A673 (cell line): ENCODE measurements at regions not wholly inside any gene's neighbourhood (a gene's known extent, or its start where the extent isn't known, plus 50 kb on each side); places are given as distances from the start of the nearest gene placed in this dataset.

Source experiments
- BruUV-seq: library from RNA; stranded (reverse); fragments of 400-500 nt; replicated peaks from 2 replicates; lab custom pipeline; 2021; lab: Mats Ljungman, UMichigan
- CTCF ChIA-PET: fragments of 300-600 bp; sonication (Branson Sonifier 250); formaldehyde crosslinking; loops from one replicate; lab custom pipeline; 2022; ENCODE audit warnings: antibody characterized with exemption; lab: Charles Lee
- POLR2A ChIA-PET: fragments of 300-600 bp; sonication (Branson Sonifier 250); formaldehyde crosslinking; loops from one replicate; lab custom pipeline; 2022; ENCODE audit warnings: antibody characterized with exemption; ENCODE audit not compliant: low non-redundant PET; lab: Charles Lee
- DNase-seq: peaks from one replicate; pipeline ENCODE4 v3.0.0-alpha.2; 2015; ENCODE audit warnings: low spot score
- H3K27ac ChIP-seq: fragments of 200-600 bp; sonication (generic); 2 replicates; pipeline ENCODE4 v1.5.1; 2016; ENCODE audit warnings: mixed run types, low read depth, mild to moderate bottlenecking, mixed read lengths, antibody characterized with exemption, low read length; ENCODE audit not compliant: poor library complexity, severe bottlenecking
- H3K27me3 ChIP-seq: fragments of 200-600 bp; sonication (generic); replicated peaks from 2 replicates; pipeline ENCODE4 v1.6.1; 2017; ENCODE audit warnings: mixed run types, low read depth, mild to moderate bottlenecking, mixed read lengths, antibody characterized with exemption, low read length; ENCODE audit not compliant: insufficient read depth, poor library complexity
- H3K36me3 ChIP-seq: fragments of 200-600 bp; sonication (generic); 2 replicates; pipeline ENCODE4 v1.6.1; 2016; ENCODE audit warnings: mixed run types, mild to moderate bottlenecking, mixed read lengths, antibody characterized with exemption, low read length; ENCODE audit not compliant: insufficient read depth, poor library complexity, severe bottlenecking
- H3K4me1 ChIP-seq: fragments of 200-600 bp; sonication (generic); 2 replicates; pipeline ENCODE4 v1.6.1; 2017; ENCODE audit warnings: mixed run types, mild to moderate bottlenecking, mixed read lengths, antibody characterized with exemption, low read length; ENCODE audit not compliant: insufficient read depth, poor library complexity, severe bottlenecking
- H3K4me3 ChIP-seq: fragments of 200-600 bp; sonication (generic); 2 replicates; pipeline ENCODE4 v1.5.1; 2016; ENCODE audit warnings: low read depth, mixed run types, mild to moderate bottlenecking, mixed read lengths, low read length; ENCODE audit not compliant: poor library complexity, severe bottlenecking
- H3K9me3 ChIP-seq: fragments of 200-600 bp; sonication (generic); 2 replicates; pipeline ENCODE4 v1.6.1; 2016; ENCODE audit warnings: mixed run types, low read depth, mild to moderate bottlenecking, mixed read lengths, antibody characterized with exemption, low read length; ENCODE audit not compliant: poor library complexity, severe bottlenecking
- EZH2 ChIP-seq: fragments of 200-600 bp; sonication (generic); IDR thresholded peaks from 2 replicates; pipeline ENCODE4 v1.6.1; 2017; ENCODE audit warnings: borderline replicate concordance, low read depth, mild to moderate bottlenecking, mixed read lengths, antibody characterized with exemption, low read length; ENCODE audit not compliant: poor library complexity, severe bottlenecking
- intact Hi-C: fragments of 100-400 bp; cut with micrococcal nuclease; formaldehyde crosslinking; loops from one replicate; pipeline ENCODE4 v1.10.0; 2022; ENCODE audit not compliant: unreplicated experiment
- TF ChIP-seq, protein P1 (sequence below): fragments of 300-800, 200-600 bp; sonication (generic); conservative IDR thresholded peaks from 2 replicates; pipeline ENCODE4 v1.5.1; 2017; ENCODE audit warnings: low read depth, mild to moderate bottlenecking, antibody characterized with exemption, low read length, moderate library complexity, mixed read lengths

DNA sequence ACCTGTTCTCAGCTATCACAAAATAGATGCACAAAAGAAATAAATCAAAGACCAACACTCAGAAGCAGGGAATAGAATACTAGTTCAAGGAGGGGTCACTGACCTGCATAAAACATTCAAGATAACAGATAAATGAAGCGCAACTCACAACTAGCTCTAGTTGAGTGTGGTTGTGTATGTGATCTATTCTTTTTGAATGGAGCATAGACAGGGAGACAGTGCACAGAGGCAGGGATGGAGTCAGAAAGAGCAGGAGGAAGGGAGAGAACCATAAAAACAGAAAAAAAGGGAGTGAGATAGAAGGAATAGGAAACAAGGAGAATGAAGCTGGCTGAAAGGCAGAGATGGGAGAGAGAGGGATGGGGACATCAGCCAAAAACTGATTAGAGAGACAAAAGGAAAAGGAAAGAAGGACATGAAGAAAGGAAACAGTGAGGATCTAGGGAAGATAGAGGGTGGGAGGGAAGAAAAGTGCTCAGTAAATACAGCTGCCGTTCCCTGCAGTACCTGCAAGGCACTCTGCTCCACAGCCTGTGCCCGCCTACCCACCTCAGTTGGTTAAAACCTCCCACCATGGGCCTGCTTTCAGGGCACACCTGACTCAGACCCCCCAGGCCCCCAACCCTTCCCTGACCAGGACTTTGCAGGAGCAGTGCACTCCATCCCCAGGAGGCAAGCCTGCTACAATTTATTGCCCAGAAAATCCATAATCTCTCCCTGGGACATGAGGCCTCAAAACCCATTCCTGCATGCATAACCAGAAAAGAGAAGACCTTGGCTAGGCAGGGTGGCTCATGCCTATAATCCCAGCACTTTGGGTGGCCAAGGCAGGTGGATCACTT lies 385.2 kb upstream of the POU3F1 start:
- CTCF ChIA-PET = no interaction called here

DNA sequence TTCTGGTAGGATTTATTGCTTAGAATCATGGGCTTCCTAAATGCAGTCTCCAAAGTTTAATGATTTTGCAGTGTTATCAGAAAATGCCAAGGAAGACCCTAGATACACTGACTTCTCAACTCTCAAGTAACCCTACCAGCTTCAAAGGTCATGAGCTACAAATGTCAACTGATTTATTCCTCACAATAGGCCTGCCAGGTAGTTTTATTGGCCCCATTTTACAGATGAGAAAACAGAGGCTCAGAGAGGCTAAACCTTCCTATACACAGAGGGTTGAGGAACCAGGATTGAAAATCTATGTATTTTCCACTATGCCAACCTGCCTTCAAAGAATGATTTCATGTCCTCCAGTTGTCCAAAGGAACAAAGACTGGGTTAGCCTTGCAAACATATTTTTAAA lies 384.4 kb upstream of the POU3F1 start:
- intact Hi-C loops = no loop called here
- Histone ChIP-seq H3K27ac (no peak overlapping the region), H3K36me3 (no peaks in the 10 kb centered on the region), H3K9me3 (no peaks in the 10 kb centered on the region), H3K4me3 (no peak overlapping the region), H3K4me1 (no peaks in the 10 kb centered on the region), H3K27me3 (no peaks in the 10 kb centered on the region)
- DNase-seq = no peak
- TF ChIP-seq EZH2 = no peak
- TF ChIP-seq, protein P1, sequence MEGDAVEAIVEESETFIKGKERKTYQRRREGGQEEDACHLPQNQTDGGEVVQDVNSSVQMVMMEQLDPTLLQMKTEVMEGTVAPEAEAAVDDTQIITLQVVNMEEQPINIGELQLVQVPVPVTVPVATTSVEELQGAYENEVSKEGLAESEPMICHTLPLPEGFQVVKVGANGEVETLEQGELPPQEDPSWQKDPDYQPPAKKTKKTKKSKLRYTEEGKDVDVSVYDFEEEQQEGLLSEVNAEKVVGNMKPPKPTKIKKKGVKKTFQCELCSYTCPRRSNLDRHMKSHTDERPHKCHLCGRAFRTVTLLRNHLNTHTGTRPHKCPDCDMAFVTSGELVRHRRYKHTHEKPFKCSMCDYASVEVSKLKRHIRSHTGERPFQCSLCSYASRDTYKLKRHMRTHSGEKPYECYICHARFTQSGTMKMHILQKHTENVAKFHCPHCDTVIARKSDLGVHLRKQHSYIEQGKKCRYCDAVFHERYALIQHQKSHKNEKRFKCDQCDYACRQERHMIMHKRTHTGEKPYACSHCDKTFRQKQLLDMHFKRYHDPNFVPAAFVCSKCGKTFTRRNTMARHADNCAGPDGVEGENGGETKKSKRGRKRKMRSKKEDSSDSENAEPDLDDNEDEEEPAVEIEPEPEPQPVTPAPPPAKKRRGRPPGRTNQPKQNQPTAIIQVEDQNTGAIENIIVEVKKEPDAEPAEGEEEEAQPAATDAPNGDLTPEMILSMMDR = no peak
- POLR2A ChIA-PET = no interaction called here
- no TSS peak for BruUV-seq
- CTCF ChIA-PET = no interaction called here

More for the DNA sequence above, 385.2 kb upstream of the POU3F1 start:
- H3K9me3 ChIP-seq = no peaks in the 10 kb centered on the region
- no peaks in the 10 kb centered on the region for H3K4me1 ChIP-seq
- no peaks in the 10 kb centered on the region for H3K27me3 ChIP-seq
- no peak for DNase-seq
- POLR2A ChIA-PET = no interaction called here
- H3K36me3 ChIP-seq = no peaks in the 10 kb centered on the region
- intact Hi-C loops = no loop called here
- TF ChIP-seq EZH2 = no peak
- TF ChIP-seq, protein P1 = no peak
- no peak overlapping the region for H3K4me3 ChIP-seq
- BruUV-seq = no TSS peak
- H3K27ac ChIP-seq = no peak overlapping the region

DNA sequence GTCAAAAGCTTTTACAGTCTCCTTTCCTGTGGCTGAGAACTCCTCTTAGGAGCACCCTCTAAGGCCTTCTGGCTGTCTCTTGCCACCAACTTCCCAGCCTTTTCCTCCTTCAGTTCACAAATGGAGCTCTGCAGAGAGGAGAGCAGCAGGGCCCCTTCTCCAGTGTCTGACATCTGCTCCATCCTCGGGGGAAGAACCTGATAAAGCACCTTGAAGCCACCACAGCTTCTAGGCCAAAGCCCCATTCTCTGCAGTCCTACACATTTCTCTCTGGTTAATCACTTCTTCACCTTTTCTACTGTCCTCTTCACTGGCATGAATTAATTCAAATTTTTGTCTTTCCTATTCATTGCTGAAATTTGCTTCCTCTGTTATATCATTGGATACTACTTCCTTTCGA lies 378.1 kb upstream of the POU3F1 start:
- intact Hi-C loops = no loop called here
- Histone ChIP-seq H3K9me3 (no peaks in the 10 kb centered on the region), H3K27me3 (no peaks in the 10 kb centered on the region), H3K4me3 (no peak overlapping the region), H3K4me1 (peaks cover 15% of the 10 kb centered on the region), H3K27ac (no peak overlapping the region), H3K36me3 (no peaks in the 10 kb centered on the region)
- no peak for DNase-seq
- no TSS peak for BruUV-seq
- CTCF ChIA-PET = no interaction called here
- no peak for TF ChIP-seq EZH2
- TF ChIP-seq, protein P1 = no peak
- POLR2A ChIA-PET = no interaction called here
